ENCODE measurements at regions not wholly inside any gene's neighbourhood (a gene's known extent, or its start where the extent isn't known, plus 50 kb on each side); places are given as distances from the start of the nearest gene placed in this dataset.
"Not testable (repeated sequence)": the region's sequence is repeated elsewhere in the genome, so short reads cannot be mapped to it uniquely, and the experiment has no call there.

DNA sequence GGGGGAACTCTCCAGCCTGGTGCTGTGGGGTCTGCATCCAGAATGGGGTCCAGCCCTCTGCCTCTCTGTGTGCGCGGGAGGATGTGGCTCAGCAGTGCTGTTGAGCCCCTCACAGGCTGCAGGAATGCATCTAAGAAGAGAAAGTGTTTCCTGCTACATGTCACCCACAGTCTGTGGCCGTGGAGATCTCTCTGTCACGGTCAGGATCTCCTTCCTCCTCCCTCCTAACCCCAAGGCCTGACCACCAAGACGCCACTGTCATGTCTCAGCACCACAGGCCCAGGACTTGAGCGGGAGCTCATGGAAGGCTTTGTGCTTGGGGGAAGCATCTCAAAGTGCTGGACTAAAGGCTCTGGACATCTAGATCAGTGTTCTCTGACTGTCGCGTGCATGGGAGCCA, 90.1 kb downstream of the SREK1 start:
- DNase-seq (ENCODE audit: low read depth in 2 of 3, low spot score in 2 of 3): no peak

DNA sequence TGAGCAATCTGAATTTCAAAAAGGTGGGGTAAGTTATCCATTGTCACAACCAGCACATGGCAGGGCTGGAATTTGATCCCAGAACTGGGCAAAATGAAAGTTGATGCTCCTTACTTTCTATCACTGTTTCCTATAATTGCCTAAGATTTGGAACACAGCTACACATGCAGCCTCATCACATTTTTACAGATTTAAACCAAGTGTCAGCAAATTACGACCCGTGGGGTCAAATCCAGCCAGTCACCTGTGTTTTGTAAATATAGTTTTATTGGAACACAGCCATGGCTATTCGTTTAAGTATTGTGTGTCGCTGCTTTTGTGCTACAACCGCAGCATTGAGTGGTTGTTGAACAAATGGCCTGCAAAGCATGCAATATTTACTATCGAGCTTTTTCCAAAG, 94.3 kb downstream of the SREK1 start:
- DNase-seq (ENCODE audit: low read depth in 2 of 3, low spot score in 2 of 3): no peak

DNA sequence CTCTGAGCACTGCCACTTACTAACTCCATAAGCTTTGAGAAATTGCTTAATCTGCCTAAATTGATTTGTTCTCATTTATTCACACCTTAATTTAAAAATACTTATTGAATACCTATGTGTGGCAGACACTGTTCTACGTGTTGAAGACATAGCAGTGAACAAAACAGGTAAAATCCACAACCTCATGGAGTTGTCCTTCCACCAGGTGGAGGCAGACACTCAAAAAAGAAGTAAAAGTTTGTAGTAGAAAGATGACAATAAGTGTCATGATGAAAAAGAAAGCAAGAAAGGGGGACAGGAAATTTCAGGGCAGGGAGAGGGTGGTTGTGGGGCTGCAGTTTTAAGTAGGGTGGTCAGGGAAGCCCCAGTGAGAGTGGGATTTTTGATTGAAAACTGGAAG, 94.9 kb downstream of the SREK1 start:
- DNase-seq (ENCODE audit: low read depth in 2 of 3, low spot score in 2 of 3): no peak

DNA sequence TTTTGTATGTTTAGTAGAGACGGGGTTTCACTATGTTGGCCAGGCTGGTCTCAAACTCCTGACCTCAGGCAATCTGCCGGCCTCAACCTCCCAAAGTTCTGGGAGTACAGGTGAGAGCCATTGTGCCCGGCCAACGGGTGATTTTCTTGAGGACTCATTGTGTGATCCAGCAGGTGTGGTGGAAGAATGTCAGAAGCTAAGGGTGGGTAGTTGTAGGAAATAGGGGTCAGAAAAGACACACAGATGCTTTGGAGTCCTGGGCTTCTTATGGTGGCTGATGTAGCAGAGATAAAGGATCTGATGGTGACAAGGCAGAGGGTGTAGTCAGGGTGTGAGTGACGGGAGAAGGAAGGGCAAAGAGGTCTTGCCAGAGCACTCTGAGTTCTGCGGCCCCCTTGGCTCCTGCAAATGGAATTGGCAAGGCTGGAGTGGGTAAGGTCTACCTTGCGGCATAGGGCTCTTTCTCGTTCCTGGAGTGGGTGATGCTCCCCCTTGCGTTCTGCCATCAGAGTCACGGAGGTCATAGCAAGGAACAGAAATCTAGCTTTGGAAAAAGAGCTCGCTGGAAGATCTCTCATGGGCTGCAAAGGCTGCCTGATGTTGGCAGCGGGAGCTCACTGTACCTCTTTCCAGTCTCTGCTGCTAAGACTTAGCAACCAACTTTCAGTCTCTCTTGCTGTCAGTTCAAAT, 97.2 kb downstream of the SREK1 start:
- DNase-seq (ENCODE audit: low read depth in 2 of 3, low spot score in 2 of 3): no peak

DNA sequence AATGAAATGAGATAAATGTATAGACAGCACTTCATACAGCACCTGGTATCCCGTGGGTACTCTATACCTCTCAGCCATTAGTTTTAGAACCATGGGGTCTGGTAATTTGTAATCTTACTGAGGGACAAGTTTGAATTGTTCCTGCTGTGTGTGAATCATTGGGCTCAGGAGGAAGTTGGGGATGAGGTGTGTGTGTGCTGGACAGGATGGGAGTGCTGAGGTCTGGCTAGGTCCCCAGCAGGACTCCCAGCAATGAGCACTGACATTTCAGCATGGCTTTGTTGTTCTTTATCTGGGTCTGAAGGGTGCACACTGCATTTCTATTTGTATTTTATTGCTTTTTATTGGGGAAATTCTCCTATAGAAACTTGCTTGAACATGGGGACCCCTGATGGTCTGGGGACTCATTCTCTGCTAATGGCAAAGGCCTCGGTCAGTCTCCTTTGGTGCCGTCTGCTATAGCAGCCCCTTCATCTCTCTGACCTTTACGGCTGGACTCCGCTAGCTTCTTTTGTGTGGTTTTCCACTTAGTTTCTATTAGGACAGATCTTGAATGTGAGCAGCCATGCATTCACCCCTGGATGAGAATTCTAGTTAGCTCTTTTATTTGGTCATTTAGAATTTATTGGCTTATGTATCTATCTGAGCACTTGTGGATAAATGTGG, 98.1 kb downstream of the SREK1 start:
- DNase-seq (ENCODE audit: low read depth in 2 of 3, low spot score in 2 of 3): no peak

DNA sequence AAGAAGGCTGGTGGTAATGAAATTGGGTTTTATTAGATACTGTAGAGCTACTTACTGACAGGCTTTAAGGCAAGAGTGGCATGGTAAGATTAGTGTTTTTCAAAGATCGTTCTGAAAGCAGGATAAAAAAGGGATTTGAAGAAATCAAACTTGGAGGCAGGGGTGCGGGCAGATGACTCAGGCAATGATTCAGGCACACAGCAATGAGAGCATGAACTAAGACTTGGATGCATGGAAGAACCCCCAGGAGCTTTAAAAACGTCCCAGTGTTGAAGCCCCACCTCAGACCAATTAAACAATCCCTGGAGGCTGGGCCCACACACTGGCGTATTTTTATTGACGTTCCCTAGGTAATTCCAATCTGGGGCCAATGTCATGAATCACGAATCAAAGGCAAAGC, 102.5 kb downstream of the SREK1 start:
- no peak for DNase-seq (ENCODE audit: low read depth in 2 of 3, low spot score in 2 of 3)

DNA sequence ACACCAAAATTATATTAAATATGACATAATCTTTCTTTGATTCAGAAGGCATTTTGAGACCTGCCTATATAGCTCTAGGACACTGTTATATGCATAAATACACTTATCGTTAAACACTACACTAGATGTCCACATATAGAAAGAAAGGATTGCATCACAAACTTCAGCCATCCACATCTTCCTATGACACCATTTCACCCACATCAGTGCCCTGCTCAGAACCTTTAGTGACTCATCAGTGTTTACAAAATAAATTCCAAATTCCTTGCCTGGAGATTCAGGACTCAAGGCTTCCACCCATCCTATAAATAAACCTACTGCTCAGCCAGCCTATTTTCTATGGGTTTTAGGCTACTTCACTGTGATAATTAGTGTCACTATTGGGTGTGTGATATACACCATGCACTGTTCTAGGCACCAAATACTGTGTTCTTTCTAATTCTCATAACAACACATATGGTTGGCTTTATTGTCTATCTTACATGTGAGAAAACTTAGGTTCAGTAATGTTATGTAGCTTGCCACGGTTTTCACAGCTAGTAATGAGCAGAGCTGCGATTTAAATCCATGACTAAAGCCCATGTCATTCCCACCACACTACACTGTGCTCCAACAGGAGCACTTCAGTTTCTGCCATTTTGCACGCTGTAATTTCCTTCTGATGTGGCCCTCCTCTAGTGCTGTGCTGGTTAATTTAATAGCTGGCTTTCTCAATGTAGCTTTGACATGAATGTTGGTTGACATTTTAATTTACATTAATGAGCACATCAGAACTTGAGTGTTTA, 103.3 kb downstream of the SREK1 start:
- DNase-seq (ENCODE audit: low read depth in 2 of 3, low spot score in 2 of 3): no peak

DNA sequence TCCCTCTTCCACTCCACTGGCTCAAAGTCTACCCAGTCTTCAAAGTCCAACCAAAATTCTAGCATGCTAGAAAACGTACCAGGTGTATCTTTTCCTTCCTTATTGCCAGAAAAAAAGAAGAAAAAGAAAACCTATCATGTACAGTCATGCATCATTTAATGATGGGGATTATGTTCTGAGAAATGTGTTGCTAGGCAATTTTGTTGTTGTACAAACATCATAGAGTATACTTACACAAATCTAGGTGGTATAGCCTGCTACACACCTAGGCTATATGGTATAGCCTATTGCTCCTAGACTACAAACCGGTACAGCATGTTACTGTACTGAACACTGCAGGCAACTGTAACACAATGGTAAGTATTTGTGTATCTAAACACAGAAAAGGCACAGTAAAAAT, 104.8 kb downstream of the SREK1 start:
- no peak for DNase-seq (ENCODE audit: low read depth in 2 of 3, low spot score in 2 of 3)

DNA sequence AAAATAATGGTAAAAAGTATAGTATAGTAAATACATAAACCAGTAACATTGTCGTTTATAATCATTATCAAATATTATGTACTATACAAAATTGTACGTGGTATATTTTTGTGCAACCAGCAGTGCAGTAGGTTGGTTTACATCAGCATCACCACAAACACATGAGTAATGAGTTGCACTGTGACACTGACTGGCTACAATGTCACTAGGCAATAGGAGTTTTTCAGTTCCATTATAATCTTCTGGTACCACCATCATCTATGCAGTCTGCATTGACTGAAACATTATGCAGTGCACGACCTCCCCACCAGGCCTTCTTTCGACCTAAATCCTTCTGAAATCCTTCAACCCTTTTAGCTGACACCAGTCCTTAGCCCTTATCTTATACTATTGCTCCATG, 105.8 kb downstream of the SREK1 start:
- no peak for DNase-seq (ENCODE audit: low read depth in 2 of 3, low spot score in 2 of 3)

DNA sequence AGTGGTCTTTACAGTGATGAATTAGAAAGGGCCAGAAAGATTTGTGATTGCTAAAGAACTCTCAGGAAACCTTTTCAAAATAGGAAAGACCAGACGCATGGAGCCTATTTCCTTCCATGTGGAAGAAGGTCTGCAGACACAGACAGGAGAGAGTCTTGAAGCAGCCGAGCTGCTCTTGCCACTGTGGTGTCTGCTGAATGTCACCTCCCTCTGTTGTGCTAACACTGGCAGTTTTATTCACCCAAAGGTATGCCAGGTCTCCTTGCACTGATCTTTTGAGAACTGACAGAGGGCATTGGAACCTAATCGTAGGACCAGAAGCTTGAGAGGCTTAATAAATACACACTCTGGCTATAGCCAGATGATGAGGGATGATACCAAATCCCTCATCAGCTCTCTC, 108.7 kb downstream of the SREK1 start:
- DNase-seq (ENCODE audit: low read depth in 2 of 3, low spot score in 2 of 3): no peak

DNA sequence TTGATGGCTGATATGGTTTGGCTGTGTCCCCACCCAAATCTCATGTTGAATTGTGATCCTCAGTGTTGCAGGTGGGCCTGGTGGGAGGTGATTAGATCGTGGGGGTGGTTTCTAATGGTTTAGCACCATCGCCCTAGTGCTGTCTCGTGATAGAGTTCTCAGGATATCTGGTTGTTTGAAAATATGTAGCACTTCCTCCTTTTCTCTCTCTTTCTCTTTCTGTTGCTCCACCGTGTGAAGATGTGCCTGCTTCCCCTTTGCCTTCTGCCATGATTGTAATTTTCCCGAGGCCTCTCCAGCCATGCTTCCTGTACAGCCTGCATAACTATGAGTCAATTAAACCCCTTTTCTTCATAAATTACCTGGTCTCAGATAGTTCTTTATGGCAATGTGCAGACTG, 111.6 kb downstream of the SREK1 start:
- peak in 1 of 3 donors; percentile 2 for DNase-seq (ENCODE audit: low read depth in 2 of 3, low spot score in 2 of 3)

DNA sequence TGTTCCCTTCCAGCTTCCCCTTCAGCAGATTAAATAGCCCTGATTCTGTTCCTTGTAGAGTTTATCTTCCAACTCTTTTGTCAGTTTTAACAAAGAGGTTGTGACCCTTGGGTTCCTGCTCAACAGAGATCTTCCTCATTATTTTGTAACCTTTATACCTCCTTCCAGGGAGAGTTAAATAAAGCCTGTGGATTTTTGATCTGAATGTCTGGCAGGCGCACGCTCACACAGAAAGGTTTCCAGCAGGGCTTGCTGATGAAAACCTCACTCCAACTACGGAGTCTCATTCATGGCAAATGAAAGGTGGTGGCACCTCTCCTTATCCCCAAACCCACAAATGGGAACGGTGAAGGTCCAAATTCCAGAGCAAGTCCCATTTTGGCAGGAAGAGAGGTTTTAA, 129.0 kb downstream of the SREK1 start:
- DNase-seq (ENCODE audit: low read depth in 2 of 3, low spot score in 2 of 3): no peak

DNA sequence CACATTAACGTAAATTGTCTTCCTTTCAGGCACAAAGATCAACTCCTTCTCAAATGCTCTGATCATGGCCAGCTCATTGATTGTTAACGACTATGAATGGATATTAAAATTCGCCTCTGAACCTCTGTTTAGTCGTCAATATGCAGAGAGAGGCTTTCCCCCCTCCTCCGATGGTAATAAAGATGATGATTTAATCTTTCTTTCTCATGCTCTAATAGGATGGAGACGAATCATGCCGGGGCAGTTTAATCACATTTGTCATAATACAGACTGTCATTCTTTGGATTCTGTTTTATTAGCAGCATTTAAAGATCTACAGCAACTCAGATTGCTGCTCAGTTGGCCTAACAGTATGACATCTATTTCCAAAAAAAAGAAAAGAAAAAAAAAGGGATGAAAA, 132.9 kb downstream of the SREK1 start:
- no peak for DNase-seq (ENCODE audit: low read depth in 2 of 3, low spot score in 2 of 3)

DNA sequence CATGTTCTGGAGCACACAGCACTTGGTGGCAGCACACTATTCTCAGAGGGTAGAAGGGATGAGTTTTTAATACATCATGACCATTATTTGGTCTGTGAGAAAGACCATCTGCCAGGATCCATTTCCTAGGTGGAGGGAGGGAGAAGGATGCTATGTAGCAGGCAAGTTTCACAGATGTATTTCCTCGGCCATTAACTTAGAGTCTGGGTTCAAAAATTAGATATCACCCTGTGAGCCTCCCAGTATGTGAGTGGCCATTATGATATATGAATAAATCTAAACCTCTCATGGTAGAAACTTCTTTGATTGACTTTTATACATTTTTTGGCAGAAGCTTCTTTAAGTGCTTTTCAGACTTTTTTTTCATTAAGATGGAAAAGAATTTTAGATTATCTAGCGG, 133.9 kb downstream of the SREK1 start:
- no peak for DNase-seq (ENCODE audit: low read depth in 2 of 3, low spot score in 2 of 3)

DNA sequence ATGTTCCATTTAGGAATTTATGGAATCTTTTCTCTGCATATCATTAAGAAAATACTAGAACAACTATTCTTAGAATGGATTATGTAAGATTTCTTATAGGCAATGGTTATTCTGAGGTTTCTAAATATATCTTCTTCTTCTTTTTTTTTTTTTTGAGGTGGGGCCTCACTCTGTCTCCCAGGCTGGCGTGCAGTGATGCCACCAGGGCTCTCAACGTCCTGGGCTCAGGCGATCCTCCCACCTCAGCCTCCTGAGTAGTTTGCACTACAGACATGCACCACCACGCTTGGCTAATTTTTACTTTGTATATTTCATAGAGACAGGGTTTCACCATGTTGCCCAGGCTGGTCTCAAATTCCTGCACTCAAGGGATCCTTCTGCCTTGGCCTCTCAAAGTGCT, 137.2 kb downstream of the SREK1 start:
- DNase-seq (ENCODE audit: low read depth in 2 of 3, low spot score in 2 of 3): no peak

DNA sequence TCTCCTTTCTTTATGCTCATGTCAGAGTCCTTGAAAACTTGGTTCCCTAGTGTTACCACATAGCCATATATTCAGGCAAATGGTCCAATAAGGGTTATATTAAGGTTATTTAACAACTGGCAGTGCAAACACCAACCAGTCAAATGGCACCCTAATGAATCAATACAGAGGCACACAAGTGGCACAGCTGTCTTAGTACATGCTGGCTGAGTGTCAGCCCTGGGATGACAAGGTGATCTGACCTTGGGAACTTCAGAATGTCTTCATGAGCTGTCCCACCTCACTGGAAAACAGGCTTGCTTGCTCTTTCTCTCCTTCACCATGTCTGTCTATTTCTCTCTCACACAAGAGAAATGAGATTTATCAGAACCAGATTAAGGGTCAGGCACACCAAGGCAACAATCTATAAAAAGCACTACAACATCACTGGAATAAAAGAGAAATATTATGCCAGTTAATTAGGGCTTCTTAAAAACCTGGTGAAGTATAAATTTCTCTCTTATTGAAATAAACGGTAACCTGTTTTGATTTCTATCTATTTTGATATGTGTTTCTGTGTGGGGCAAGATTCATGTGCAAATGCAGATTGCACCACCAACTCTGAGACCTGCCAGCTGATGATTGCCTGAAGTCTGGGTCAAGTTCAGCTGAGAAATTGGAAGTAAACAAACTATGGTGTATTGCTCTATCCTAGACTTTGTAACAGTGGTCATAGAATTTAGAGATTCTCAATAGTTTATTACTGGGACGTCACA, 140.7 kb downstream of the SREK1 start:
- no peak for DNase-seq (ENCODE audit: low read depth in 2 of 3, low spot score in 2 of 3)

DNA sequence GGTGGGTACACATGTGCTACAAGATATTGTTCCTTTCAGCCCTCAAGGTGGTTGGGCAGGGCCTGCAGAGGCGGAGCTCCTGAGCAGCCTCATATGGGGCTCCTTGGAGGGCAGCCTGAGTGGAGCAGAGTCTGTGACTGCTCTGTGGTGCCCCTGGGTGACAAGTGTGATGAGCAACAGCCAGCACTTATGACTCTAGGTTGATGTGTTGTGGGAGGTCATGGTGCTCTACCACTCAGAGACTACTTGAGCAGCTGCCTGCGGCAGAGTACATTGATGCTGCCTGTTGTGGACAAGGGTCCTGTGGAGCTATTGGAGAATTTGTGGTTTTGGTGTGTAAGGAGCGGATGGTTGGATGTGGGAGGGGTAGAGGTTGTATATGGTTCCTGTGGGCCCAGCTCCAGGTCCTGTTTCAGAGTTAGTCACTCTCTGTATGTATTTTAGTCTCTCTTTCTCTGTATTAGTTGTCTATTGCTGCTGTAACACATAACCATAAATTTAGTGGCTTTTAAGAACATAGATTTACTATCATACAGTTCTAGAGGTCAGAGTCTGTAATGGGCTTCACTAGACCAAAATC, 141.3 kb downstream of the SREK1 start:
- no peak for DNase-seq (ENCODE audit: low read depth in 2 of 3, low spot score in 2 of 3)

DNA sequence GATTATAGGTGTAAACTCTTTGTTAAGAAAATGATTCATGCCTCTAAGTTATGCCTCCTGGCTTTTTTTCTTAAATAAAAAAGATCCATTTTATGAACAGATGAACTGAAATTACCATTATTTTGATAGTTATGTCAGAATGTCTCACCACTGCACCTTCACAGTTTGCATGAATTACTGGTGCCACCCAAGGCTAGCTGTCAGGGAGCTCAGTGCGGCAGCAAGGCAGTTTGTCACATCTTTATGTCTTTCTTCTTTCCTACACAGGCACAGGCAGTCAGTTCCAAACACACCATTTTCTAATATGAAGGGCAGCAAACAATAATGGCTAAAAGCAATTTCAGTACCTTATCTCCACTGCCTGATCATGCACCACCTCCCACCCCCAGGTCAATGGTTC, 147.7 kb downstream of the SREK1 start:
- DNase-seq (ENCODE audit: low read depth in 2 of 3, low spot score in 2 of 3): no peak

DNA sequence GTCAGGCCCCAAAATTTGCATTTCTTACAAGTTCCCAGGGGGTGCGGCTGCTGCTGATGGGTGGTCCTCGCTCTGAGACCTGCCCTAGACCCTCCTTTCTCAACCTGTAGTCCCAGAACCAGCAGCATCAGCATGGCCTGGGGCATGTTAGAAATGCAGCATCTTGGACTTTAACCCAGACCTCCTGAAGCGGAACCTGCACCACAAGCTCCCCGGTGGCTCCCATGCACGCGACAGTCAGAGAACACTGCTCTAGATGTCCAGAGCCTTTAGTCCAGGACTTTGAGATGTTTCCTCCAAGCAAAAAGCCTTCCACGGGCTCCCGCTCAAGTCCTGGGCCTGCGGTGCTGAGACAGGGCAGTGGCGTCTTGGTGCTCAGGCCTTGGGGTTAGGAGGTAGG, 149.8 kb downstream of the SREK1 start:
- not testable (repeated sequence) for DNase-seq (ENCODE audit: low read depth in 2 of 3, low spot score in 2 of 3)

DNA sequence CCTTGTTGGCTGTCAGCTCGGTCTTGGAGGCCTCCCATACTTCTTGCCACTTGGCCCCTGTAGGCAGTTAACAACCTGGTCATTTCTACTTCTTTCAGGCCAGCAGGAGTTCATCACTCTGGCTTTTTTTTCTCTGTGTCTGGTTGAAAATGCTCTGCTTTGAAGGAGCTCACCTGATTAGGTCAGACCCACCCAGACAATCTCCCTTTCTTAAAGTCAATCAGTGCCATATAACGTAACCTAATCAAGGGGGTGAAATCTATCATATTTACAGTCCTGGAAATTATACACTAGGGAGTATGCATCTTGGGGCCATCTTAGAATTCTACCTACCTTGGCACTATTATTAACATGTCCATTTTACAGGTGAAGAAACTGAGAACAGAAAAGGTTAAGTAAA, 155.4 kb downstream of the SREK1 start:
- DNase-seq (ENCODE audit: low read depth in 2 of 3, low spot score in 2 of 3): no peak

DNA sequence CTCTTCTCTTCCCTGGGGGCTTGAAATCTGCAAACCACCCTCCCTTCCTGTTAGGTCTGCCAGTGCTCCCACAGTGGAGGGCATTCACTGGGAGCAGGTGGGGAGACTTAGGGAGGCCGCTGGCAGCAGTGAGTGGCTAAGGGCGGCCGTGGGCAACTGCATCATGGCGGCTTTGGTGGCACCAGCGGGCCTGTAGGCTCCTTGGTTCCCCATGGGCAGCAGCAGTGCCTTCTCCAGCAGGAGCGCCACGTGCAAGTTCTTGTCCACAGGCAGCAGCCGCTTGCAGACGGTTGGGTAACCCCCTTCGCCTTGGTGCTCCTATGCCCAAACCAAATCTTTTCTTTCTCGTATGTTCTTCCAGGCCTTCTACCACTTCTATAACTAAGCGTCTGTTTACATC, 158.2 kb downstream of the SREK1 start:
- DNase-seq (ENCODE audit: low read depth in 2 of 3, low spot score in 2 of 3): no peak
